ENCODE measurements at regions not wholly inside any gene's neighbourhood (a gene's known extent, or its start where the extent isn't known, plus 50 kb on each side); places are given as distances from the start of the nearest gene placed in this dataset.

DNA sequence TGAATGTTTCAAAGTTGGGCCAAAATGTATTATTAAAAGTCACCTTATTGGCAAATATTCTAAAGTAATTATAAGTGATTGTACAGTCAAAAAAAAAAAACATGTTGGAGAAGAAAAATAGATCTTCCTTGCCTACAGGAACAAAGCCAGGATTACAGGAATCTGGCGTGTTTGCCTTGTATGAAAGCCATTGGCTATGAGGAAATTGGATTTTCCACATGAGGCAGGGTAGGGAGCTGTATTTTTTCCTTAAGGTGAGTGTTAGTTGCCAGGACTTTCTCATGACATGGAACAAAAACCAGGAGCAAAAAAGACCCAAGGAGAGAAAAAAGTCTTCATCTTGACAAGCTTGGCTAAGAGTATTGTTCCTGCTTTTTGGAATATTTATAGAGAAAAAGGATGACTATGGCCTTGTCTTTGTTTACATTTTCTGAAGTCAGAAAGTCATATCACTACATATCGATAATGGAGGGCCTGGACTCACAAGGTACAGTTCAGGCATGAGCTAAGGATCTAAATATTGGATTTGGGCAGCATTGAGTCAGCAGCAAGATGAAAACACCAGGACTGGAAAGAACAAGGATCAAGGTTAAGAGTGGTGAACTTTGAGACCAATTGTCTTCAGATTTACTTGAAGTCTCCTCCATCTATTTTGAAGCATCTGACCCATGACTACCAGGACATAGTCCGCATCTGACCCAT, 68.4 kb upstream of the FLRT2 start:
- Histone ChIP-seq H3K27me3 (ENCODE audit: control insufficient read depth in 1 of 2, insufficient read depth in 2 of 2, low read length in 2 of 2) (no peaks in the 10 kb centered on the region), H3K9me3 (ENCODE audit: control insufficient read depth in 2 of 2, low read length in 2 of 2) (peaks cover 0 to 3% of the 10 kb centered on the region in 2 donors), H3K27ac (ENCODE audit: low read length) (no peak overlapping the region), H3K4me1 (ENCODE audit: control insufficient read depth, insufficient read depth, low read length) (no peaks in the 10 kb centered on the region), H3K36me3 (ENCODE audit: control insufficient read depth in 2 of 2, insufficient read depth in 2 of 2, low read length in 2 of 2) (no peaks in the 10 kb centered on the region), H3K9ac (ENCODE audit: low read length in 2 of 2) (no peak overlapping the region), H3K4me3 (ENCODE audit: low read length in 2 of 2) (no peak overlapping the region)

DNA sequence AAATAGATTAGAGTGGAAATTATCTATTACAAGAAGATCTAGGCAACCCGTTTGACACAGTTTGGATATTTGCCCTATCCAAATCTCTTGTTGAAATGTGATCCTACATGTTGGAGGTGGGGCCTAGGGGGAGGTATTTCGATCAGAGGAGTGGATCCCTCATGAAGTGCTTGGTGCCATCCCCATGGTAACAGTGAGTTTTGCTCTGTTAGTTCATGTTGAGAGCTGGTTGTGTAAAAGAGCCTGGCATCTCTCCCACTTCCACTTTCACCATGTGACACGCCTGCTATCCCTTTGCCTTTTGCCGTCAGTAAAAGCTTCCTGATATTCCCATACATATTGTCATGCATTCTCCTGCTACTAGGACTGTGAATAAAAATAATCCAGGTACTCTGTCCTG, 66.4 kb upstream of the FLRT2 start:
- Histone ChIP-seq H3K27ac (ENCODE audit: low read length) (no peak overlapping the region), H3K27me3 (ENCODE audit: control insufficient read depth in 1 of 2, insufficient read depth in 2 of 2, low read length in 2 of 2) (no peaks in the 10 kb centered on the region), H3K9ac (ENCODE audit: low read length in 2 of 2) (no peak overlapping the region), H3K4me1 (ENCODE audit: control insufficient read depth, insufficient read depth, low read length) (no peaks in the 10 kb centered on the region), H3K36me3 (ENCODE audit: control insufficient read depth in 2 of 2, insufficient read depth in 2 of 2, low read length in 2 of 2) (no peaks in the 10 kb centered on the region), H3K4me3 (ENCODE audit: low read length in 2 of 2) (no peak overlapping the region), H3K9me3 (ENCODE audit: control insufficient read depth in 2 of 2, low read length in 2 of 2) (peaks cover 0 to 3% of the 10 kb centered on the region in 2 donors)

DNA sequence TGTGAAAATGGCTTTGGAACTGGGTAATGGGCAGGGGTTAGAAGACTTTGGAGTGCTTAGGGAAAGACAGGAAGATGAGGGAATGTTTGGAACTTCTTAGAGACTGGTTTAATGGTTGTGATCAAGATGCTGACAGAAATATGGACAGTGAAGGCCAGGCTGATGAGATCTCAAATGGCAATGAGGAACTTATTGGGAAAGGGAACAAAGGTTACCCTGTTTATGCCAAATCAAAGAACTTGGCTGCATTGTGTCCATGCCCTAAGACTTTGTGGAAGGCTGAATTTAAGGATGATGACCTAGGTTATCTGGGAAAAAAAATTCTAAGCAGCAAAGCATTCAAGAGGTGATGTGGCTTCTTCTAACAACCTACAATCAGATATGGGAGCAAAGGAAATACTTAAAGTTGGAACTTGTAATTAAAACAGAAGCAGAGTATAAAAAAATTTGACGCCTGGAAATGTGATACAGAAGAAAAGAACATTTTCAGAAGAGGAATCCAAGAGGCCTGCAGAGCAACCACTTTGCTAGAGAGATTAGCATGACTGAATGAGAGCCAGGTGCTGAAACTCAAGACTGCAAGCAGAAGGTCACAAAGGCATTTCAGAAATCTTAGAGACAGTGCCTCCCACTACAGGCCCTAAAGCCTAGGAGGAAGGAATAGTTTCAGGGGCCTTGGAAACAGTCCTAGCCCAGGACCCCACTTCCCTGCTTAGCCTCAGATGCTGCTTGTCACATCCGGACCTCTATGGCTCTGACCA, 65.6 kb upstream of the FLRT2 start:
- Histone ChIP-seq H3K9ac (ENCODE audit: low read length in 2 of 2) (no peak overlapping the region), H3K4me1 (ENCODE audit: control insufficient read depth, insufficient read depth, low read length) (no peaks in the 10 kb centered on the region), H3K27ac (ENCODE audit: low read length) (no peak overlapping the region), H3K4me3 (ENCODE audit: low read length in 2 of 2) (no peak overlapping the region), H3K36me3 (ENCODE audit: control insufficient read depth in 2 of 2, insufficient read depth in 2 of 2, low read length in 2 of 2) (no peaks in the 10 kb centered on the region), H3K9me3 (ENCODE audit: control insufficient read depth in 2 of 2, low read length in 2 of 2) (peaks cover 0 to 3% of the 10 kb centered on the region in 2 donors), H3K27me3 (ENCODE audit: control insufficient read depth in 1 of 2, insufficient read depth in 2 of 2, low read length in 2 of 2) (no peaks in the 10 kb centered on the region)

DNA sequence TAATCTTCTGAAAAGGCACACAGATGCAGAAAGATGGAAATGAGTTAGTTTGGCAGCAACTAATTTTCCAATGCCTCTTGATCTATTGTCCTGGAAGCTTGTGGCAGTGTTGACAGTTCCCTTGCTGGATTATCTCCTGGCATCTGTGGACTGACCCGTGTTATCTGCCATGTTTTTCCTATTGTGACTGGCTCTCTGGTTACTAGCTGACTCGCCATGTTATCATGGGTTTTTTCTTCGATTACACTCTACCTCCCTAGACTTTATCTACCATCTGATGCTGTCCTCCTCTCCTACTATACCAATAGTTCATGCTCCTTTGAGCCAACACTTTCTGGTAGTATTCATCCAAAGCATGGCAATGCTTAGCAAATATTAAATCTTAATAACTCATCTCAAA, 63.3 kb upstream of the FLRT2 start:
- peaks cover 0 to 3% of the 10 kb centered on the region in 2 donors for H3K9me3 ChIP-seq (ENCODE audit: control insufficient read depth in 2 of 2, low read length in 2 of 2)
- H3K27me3 ChIP-seq (ENCODE audit: control insufficient read depth in 1 of 2, insufficient read depth in 2 of 2, low read length in 2 of 2) = no peaks in the 10 kb centered on the region
- H3K4me3 ChIP-seq (ENCODE audit: low read length in 2 of 2) = no peak overlapping the region
- no peaks in the 10 kb centered on the region for H3K36me3 ChIP-seq (ENCODE audit: control insufficient read depth in 2 of 2, insufficient read depth in 2 of 2, low read length in 2 of 2)
- no peaks in the 10 kb centered on the region for H3K4me1 ChIP-seq (ENCODE audit: control insufficient read depth, insufficient read depth, low read length)
- H3K9ac ChIP-seq (ENCODE audit: low read length in 2 of 2) = no peak overlapping the region
- no peak overlapping the region for H3K27ac ChIP-seq (ENCODE audit: low read length)

DNA sequence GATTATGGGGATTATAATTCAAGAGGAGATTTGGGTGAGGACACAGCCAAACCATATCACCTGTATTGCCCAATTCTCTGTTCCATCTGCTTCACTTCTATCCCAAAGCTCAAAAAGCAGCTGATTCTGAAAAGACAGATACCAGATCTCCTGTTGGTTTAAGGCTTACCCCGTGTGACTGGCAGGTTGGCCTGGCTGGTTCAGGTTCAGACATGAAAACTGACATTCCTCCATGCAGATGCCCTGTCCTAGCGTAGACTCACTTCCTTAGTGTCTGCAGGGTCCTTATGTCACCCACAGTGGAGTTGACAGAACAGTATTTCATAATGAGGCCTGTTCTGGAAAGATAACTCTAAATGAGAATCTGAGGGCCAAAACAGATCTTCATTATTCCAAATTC, 61.1 kb upstream of the FLRT2 start:
- H3K9ac ChIP-seq (ENCODE audit: low read length in 2 of 2) = no peak overlapping the region
- H3K4me3 ChIP-seq (ENCODE audit: low read length in 2 of 2) = no peak overlapping the region
- H3K9me3 ChIP-seq (ENCODE audit: control insufficient read depth in 2 of 2, low read length in 2 of 2) = peaks cover 0 to 3% of the 10 kb centered on the region in 2 donors
- H3K27ac ChIP-seq (ENCODE audit: low read length) = no peak overlapping the region
- no peaks in the 10 kb centered on the region for H3K36me3 ChIP-seq (ENCODE audit: control insufficient read depth in 2 of 2, insufficient read depth in 2 of 2, low read length in 2 of 2)
- no peaks in the 10 kb centered on the region for H3K4me1 ChIP-seq (ENCODE audit: control insufficient read depth, insufficient read depth, low read length)
- H3K27me3 ChIP-seq (ENCODE audit: control insufficient read depth in 1 of 2, insufficient read depth in 2 of 2, low read length in 2 of 2) = no peaks in the 10 kb centered on the region

DNA sequence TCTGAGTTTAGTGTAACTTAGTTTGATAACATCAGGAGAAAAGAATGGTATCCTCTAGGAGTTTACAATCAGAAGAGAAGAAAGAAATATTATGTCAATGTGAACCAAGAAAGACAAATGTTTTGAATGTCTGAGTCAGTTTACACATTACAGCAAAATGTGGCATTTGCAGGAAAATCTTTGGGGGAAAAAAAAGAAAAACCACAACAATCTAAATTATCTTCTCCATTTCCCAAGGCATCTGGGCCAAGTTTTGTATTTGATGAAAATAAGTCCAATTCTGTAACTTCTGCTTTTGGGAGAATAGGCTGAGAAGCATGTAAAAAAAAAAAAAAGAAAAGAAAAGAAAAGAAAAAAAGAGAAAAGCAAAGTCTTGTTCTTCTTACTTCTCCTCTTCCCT, 58.8 kb upstream of the FLRT2 start:
- Histone ChIP-seq H3K36me3 (ENCODE audit: control insufficient read depth in 2 of 2, insufficient read depth in 2 of 2, low read length in 2 of 2) (no peaks in the 10 kb centered on the region), H3K4me1 (ENCODE audit: control insufficient read depth, insufficient read depth, low read length) (no peaks in the 10 kb centered on the region), H3K27me3 (ENCODE audit: control insufficient read depth in 1 of 2, insufficient read depth in 2 of 2, low read length in 2 of 2) (no peaks in the 10 kb centered on the region), H3K9me3 (ENCODE audit: control insufficient read depth in 2 of 2, low read length in 2 of 2) (no peaks in the 10 kb centered on the region), H3K27ac (ENCODE audit: low read length) (no peak overlapping the region), H3K4me3 (ENCODE audit: low read length in 2 of 2) (no peak overlapping the region), H3K9ac (ENCODE audit: low read length in 2 of 2) (no peak overlapping the region)

DNA sequence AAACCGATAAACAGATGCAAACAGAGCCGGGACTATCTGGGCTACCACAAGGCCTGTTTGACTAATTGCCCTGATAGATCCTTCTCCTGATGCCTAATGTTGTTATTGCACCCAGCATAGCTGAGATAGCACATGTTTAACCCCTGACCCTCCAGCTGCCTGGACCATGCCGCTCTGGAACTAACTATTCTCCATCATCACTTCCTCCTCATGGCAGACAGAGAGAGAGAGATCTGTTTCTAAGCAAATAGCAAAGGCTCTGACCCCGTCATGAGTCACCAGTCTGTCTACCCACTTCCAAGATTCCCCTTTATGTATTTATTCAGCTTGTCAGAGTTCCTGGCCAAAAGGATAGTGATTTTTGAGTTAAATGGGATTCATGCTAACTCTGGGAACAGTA, 58.2 kb upstream of the FLRT2 start:
- H3K4me1 ChIP-seq (ENCODE audit: control insufficient read depth, insufficient read depth, low read length) = no peaks in the 10 kb centered on the region
- H3K27ac ChIP-seq (ENCODE audit: low read length) = no peak overlapping the region
- H3K9ac ChIP-seq (ENCODE audit: low read length in 2 of 2) = no peak overlapping the region
- no peak overlapping the region for H3K4me3 ChIP-seq (ENCODE audit: low read length in 2 of 2)
- H3K9me3 ChIP-seq (ENCODE audit: control insufficient read depth in 2 of 2, low read length in 2 of 2) = no peaks in the 10 kb centered on the region
- H3K36me3 ChIP-seq (ENCODE audit: control insufficient read depth in 2 of 2, insufficient read depth in 2 of 2, low read length in 2 of 2) = no peaks in the 10 kb centered on the region
- no peaks in the 10 kb centered on the region for H3K27me3 ChIP-seq (ENCODE audit: control insufficient read depth in 1 of 2, insufficient read depth in 2 of 2, low read length in 2 of 2)

DNA sequence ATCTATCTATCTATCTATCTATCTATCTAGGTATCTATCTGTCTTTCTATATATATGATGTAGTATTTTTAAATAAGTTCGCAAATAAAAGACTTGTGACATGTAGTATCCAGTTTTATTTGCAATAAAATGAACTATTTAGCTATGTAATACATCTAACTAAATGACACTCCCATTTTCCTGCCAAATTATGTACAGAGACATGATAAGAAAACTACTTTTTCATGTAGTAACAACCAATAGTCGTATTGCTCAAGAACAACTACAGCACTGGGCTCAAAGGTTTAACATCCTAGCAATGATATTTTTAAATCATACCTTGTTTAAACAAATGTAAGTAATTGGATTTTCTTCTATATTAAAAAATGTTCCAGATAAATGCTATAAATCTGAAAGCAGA, 55.5 kb upstream of the FLRT2 start:
- Histone ChIP-seq H3K27ac (ENCODE audit: low read length) (no peak overlapping the region), H3K4me1 (ENCODE audit: control insufficient read depth, insufficient read depth, low read length) (no peaks in the 10 kb centered on the region), H3K36me3 (ENCODE audit: control insufficient read depth in 2 of 2, insufficient read depth in 2 of 2, low read length in 2 of 2) (no peaks in the 10 kb centered on the region), H3K9me3 (ENCODE audit: control insufficient read depth in 2 of 2, low read length in 2 of 2) (no peaks in the 10 kb centered on the region), H3K9ac (ENCODE audit: low read length in 2 of 2) (no peak overlapping the region), H3K27me3 (ENCODE audit: control insufficient read depth in 1 of 2, insufficient read depth in 2 of 2, low read length in 2 of 2) (no peaks in the 10 kb centered on the region), H3K4me3 (ENCODE audit: low read length in 2 of 2) (no peak overlapping the region)

DNA sequence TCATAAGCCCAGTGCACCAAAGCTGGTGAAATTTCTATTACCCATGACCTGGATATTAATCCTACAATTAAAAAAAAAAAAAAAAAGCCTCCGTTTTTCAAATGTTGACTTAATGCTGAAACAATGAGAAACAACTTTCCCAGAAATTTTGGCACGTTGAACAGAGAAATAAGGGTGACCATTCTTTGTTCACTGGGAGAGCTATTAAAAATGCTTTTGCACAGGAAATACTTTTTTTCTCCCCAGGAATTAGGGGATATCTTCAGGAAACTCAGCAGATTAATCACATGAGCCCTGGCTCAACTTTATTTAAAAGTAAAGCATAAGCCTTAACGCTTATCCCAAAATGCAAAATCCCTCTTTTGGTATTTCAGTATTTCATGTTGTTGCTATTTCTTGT, 54.8 kb upstream of the FLRT2 start:
- Histone ChIP-seq H3K27me3 (ENCODE audit: control insufficient read depth in 1 of 2, insufficient read depth in 2 of 2, low read length in 2 of 2) (no peaks in the 10 kb centered on the region), H3K27ac (ENCODE audit: low read length) (no peak overlapping the region), H3K36me3 (ENCODE audit: control insufficient read depth in 2 of 2, insufficient read depth in 2 of 2, low read length in 2 of 2) (no peaks in the 10 kb centered on the region), H3K9ac (ENCODE audit: low read length in 2 of 2) (no peak overlapping the region), H3K9me3 (ENCODE audit: control insufficient read depth in 2 of 2, low read length in 2 of 2) (no peaks in the 10 kb centered on the region), H3K4me3 (ENCODE audit: low read length in 2 of 2) (no peak overlapping the region), H3K4me1 (ENCODE audit: control insufficient read depth, insufficient read depth, low read length) (no peaks in the 10 kb centered on the region)

DNA sequence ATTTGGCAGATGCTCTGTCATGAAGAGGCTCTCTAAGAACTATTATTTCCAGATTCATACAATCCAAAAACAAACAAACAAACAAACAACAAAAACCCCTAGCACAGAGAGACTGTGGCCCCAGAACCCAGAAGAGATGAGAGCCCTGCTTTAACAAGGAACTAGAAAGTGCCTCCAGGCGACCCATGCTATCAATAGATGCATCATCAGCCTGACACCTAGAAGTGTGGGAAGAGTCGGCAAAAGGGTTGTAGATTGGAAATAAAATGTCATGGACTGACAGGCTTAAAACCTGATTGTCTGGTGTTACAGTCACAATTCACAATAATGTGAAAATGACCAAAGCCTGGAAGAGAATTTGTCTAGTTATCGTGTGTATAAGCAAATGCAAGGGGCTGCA, 50.6 kb upstream of the FLRT2 start:
- Histone ChIP-seq H3K27me3 (ENCODE audit: control insufficient read depth in 1 of 2, insufficient read depth in 2 of 2, low read length in 2 of 2) (no peaks in the 10 kb centered on the region), H3K9ac (ENCODE audit: low read length in 2 of 2) (no peak overlapping the region), H3K27ac (ENCODE audit: low read length) (no peak overlapping the region), H3K36me3 (ENCODE audit: control insufficient read depth in 2 of 2, insufficient read depth in 2 of 2, low read length in 2 of 2) (no peaks in the 10 kb centered on the region), H3K9me3 (ENCODE audit: control insufficient read depth in 2 of 2, low read length in 2 of 2) (no peaks in the 10 kb centered on the region), H3K4me3 (ENCODE audit: low read length in 2 of 2) (no peak overlapping the region), H3K4me1 (ENCODE audit: control insufficient read depth, insufficient read depth, low read length) (no peaks in the 10 kb centered on the region)

DNA sequence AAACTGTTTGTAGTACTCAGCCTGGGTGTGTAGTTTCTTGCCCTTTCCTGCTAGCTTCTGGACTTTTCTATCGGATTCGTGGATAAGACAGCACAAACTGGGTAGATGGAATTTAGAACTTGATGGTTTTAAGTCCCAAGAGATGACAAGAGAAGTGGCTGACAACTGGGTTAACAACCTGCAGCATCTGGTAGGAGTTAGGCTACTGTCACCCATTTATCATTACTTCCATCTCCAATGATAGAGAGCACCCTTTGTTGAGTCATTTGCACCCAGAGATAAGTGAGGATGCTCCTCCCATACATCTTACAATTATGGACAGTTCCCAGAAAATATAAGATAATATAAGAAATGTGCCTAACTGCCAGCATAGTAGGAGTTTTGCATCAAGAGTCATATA, 50.2 kb upstream of the FLRT2 start:
- Histone ChIP-seq H3K4me3 (ENCODE audit: low read length in 2 of 2) (no peak overlapping the region), H3K27ac (ENCODE audit: low read length) (no peak overlapping the region), H3K27me3 (ENCODE audit: control insufficient read depth in 1 of 2, insufficient read depth in 2 of 2, low read length in 2 of 2) (no peaks in the 10 kb centered on the region), H3K9me3 (ENCODE audit: control insufficient read depth in 2 of 2, low read length in 2 of 2) (no peaks in the 10 kb centered on the region), H3K9ac (ENCODE audit: low read length in 2 of 2) (no peak overlapping the region), H3K4me1 (ENCODE audit: control insufficient read depth, insufficient read depth, low read length) (no peaks in the 10 kb centered on the region), H3K36me3 (ENCODE audit: control insufficient read depth in 2 of 2, insufficient read depth in 2 of 2, low read length in 2 of 2) (no peaks in the 10 kb centered on the region)
